RPMI7951 (cell line): ENCODE measurements at regions not wholly inside any gene's neighbourhood (a gene's known extent, or its start where the extent isn't known, plus 50 kb on each side); places are given as distances from the start of the nearest gene placed in this dataset.
A peak's percentile ranks its signal among the peaks of the same experiment; 100 is the strongest.
"Not testable (repeated sequence)": the region's sequence is repeated elsewhere in the genome, so short reads cannot be mapped to it uniquely, and the experiment has no call there.

ENCODE experiments used
- DNase-seq: peaks from one replicate; pipeline ENCODE4 v3.0.0-alpha.2; 2012; ENCODE audit warnings: low read depth

- DNase-seq, result no peak
These were observed 100.8 kb upstream of the TARDBP start for GRCh38 chr1:10911490-10912166.

GRCh38 chr1:10912441-10912840, 100.0 kb upstream of the TARDBP start:
- no peak for DNase-seq

GRCh38 chr1:10914056-10914455, 98.4 kb upstream of the TARDBP start:
- no peak for DNase-seq

- no peak for DNase-seq
These were observed 96.9 kb upstream of the TARDBP start for GRCh38 chr1:10915594-10915993.

- no peak for DNase-seq
These were observed 96.1 kb upstream of the TARDBP start for GRCh38 chr1:10916311-10916710.

GRCh38 chr1:10916991-10917390, 95.5 kb upstream of the TARDBP start:
- DNase-seq, result no peak

GRCh38 chr1:10917513-10918454, 94.7 kb upstream of the TARDBP start:
- peak; percentile 38 for DNase-seq

- peak; percentile 66 for DNase-seq
These were observed 93.9 kb upstream of the TARDBP start for GRCh38 chr1:10918531-10918930.

GRCh38 chr1:10920063-10920626, 92.3 kb upstream of the TARDBP start:
- DNase-seq, result no peak

- DNase-seq, result not testable (repeated sequence)
These were observed 90.0 kb upstream of the TARDBP start for GRCh38 chr1:10922315-10923060.

GRCh38 chr1:10924030-10924429, 88.4 kb upstream of the TARDBP start:
- no peak for DNase-seq

GRCh38 chr1:10928654-10929053, 83.8 kb upstream of the TARDBP start:
- no peak for DNase-seq

GRCh38 chr1:10932088-10932487, 80.4 kb upstream of the TARDBP start:
- no peak for DNase-seq

GRCh38 chr1:10934150-10934818, 78.2 kb upstream of the TARDBP start:
- DNase-seq, result no peak

GRCh38 chr1:10935246-10935645, 77.2 kb upstream of the TARDBP start:
- DNase-seq, result no peak

GRCh38 chr1:10935724-10936123, 76.7 kb upstream of the TARDBP start:
- DNase-seq, result no peak

- DNase-seq, result no peak
These were observed 75.2 kb upstream of the TARDBP start for GRCh38 chr1:10936998-10937901.

- no peak for DNase-seq
These were observed 73.6 kb upstream of the TARDBP start for GRCh38 chr1:10938741-10939417.

- peak; percentile 83 for DNase-seq
These were observed 72.6 kb upstream of the TARDBP start for GRCh38 chr1:10939654-10940450.
